ENCODE measurements at regions not wholly inside any gene's neighbourhood (a gene's known extent, or its start where the extent isn't known, plus 50 kb on each side); places are given as distances from the start of the nearest gene placed in this dataset.

DNA sequence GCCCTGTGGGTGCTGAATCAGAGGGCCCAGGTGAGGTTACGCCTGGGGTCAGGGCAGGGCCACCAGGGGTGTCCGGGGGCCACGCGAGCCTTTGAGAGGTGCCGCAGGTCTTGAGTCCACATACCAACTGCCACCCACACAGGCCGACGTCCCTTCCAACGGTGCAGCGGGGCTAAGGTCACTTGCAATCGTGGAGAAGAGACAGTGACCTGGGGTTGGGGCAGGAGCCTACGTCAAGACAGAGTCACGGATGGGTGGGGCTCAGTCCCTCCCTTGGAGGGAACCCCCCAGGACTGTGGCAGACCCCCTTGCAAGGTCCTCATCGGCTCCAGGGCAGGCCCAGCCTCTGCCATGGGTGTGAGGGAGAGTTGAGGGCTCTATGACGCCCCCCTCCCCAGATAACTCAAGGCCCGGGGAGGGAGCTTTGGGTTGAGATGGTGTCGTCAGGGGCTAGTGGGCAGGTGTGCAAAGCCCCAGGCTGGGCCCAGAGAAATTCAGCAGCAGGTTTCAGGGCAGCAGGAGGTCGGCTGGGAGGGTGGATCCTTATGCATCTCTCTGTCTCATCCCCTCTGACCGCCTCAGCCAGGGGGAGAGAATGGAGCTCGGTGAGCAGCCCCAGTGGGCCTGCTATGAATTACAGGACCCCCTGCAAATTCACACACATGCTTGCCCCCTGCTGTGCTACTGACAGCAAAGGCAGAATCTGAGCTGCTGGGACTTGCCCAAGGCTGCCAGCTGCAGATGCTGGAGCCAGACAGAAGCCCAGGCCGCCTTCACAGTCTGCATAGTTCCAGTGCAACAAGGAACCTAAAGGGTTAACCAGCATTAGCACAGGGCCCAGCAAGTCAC, 60.0 kb downstream of the MYEOV start:
- 0 out of 2 replicates have a peak overlapping the region, but pooled peaks have one; percentile 13 for H3K4me2 ChIP-seq
- 93% methylated on average over 14 of the region's 20 CpGs for WGBS (ENCODE audit: low lambda C conversion rate)
- H3K27me3 ChIP-seq (ENCODE audit: insufficient read depth): no peaks in the 10 kb centered on the region
- H3K36me3 ChIP-seq (replicated peaks in 1 of 2; ENCODE audit: control insufficient read depth in 1 of 2, insufficient read depth in 2 of 2, low read length in 1 of 2): no peaks in the 10 kb centered on the region
- 0 out of 2 replicates have a peak overlapping the region, but pooled peaks have one; percentile 28 for H3K9ac ChIP-seq
- peaks cover 26% of the 10 kb centered on the region for H3F3A ChIP-seq (replicated peaks; ENCODE audit: insufficient read depth)
- peak; percentile 49 for DNase-seq
- ChIA-PET POLR2A (no interaction called here), CTCF (no interaction called here)
- TF ChIP-seq EP300 (IDR thresholded peaks at IDR 0.05; ENCODE audit: borderline replicate concordance in 1 of 2, low read depth in 1 of 2, low read length in 1 of 2) (no peak), CTCF (IDR thresholded peaks at IDR 0.05) (0 out of 2 replicates have a peak, but pooled peaks have one; percentile 8), SMC3 (IDR thresholded peaks at IDR 0.05; ENCODE audit: low read depth, low read length) (no peak), TAF1 (IDR thresholded peaks at IDR 0.05; ENCODE audit: borderline replicate concordance, low read depth, low read length) (no peak), FOSL2 (IDR thresholded peaks at IDR 0.05; ENCODE audit: borderline replicate concordance, low read depth) (no peak), GABPA (IDR thresholded peaks at IDR 0.05; ENCODE audit: low read depth) (no peak), YY1 (IDR thresholded peaks at IDR 0.05; ENCODE audit: low read depth) (no peak)
- TF ChIP-seq, protein P1, sequence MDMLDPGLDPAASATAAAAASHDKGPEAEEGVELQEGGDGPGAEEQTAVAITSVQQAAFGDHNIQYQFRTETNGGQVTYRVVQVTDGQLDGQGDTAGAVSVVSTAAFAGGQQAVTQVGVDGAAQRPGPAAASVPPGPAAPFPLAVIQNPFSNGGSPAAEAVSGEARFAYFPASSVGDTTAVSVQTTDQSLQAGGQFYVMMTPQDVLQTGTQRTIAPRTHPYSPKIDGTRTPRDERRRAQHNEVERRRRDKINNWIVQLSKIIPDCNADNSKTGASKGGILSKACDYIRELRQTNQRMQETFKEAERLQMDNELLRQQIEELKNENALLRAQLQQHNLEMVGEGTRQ (IDR thresholded peaks at IDR 0.05; ENCODE audit: borderline replicate concordance, low read depth, low read length): no peak
- peaks cover 3 to 34% of the 10 kb centered on the region in 2 experiments; a peak in 3 of 4 replicates for H3K4me1 ChIP-seq (ENCODE audit: control insufficient read depth in 1 of 2, insufficient read depth in 2 of 2, low read depth in 1 of 2, low read length in 1 of 2)
- no peak overlapping the region for H2AFZ ChIP-seq (ENCODE audit: low read depth)
- no peaks in the 10 kb centered on the region for H4K20me1 ChIP-seq (ENCODE audit: insufficient read depth)
- H3K9me2 ChIP-seq: no peaks in the 10 kb centered on the region
- H3K9me3 ChIP-seq: no peaks in the 10 kb centered on the region
- no peak overlapping the region for H3K4me3 ChIP-seq (ENCODE audit: low read depth in 2 of 2, low read length in 1 of 2)
- 0 out of 2 replicates have a peak, but pooled peaks cover 3% of the 10 kb centered on the region for H3K79me2 ChIP-seq (ENCODE audit: insufficient read depth)
- H3K27ac ChIP-seq (ENCODE audit: low read depth in 2 of 2, low read length in 1 of 2): peak overlapping the region in 1 of 2 experiments; percentile 77; a peak in 2 of 4 replicates

DNA sequence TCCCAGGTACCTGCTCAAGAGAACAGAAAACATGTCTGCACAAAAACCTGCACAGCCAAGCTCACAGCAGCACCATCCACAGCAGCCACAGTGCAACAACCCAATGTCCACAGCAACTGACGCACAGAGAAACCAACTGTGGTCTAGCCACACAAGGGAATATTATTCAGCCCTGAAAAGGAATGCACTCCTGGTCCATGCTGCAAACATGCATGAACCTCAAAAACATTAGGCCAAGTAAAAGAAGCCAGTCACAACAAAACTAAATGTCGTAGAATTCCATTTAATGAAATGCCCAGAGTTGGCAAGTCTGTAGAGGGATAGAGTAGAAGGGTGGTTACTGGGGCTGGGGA, 60.6 kb downstream of the MYEOV start:
- Histone ChIP-seq H3K9ac (no peak overlapping the region), H3F3A (replicated peaks; ENCODE audit: insufficient read depth) (peaks cover 26% of the 10 kb centered on the region), H3K4me3 (ENCODE audit: low read depth in 2 of 2, low read length in 1 of 2) (no peak overlapping the region), H2AFZ (ENCODE audit: low read depth) (no peak overlapping the region), H3K27ac (ENCODE audit: low read depth in 2 of 2, low read length in 1 of 2) (no peak overlapping the region), H3K9me2 (no peaks in the 10 kb centered on the region), H3K4me1 (ENCODE audit: control insufficient read depth in 1 of 2, insufficient read depth in 2 of 2, low read depth in 1 of 2, low read length in 1 of 2) (peaks cover 3 to 34% of the 10 kb centered on the region in 2 experiments; a peak in 3 of 4 replicates), H3K27me3 (ENCODE audit: insufficient read depth) (no peaks in the 10 kb centered on the region), H3K4me2 (no peak overlapping the region), H4K20me1 (ENCODE audit: insufficient read depth) (no peaks in the 10 kb centered on the region), H3K79me2 (ENCODE audit: insufficient read depth) (0 out of 2 replicates have a peak, but pooled peaks cover 3% of the 10 kb centered on the region), H3K9me3 (peaks cover 5% of the 10 kb centered on the region; the same call in 1 of the 2 replicates), H3K36me3 (replicated peaks in 1 of 2; ENCODE audit: control insufficient read depth in 1 of 2, insufficient read depth in 2 of 2, low read length in 1 of 2) (no peaks in the 10 kb centered on the region)
- no peak for DNase-seq
- WGBS (ENCODE audit: low lambda C conversion rate): 98% methylated on average over 2 of the region's 2 CpGs
- no peak for TF ChIP-seq ELF1 (IDR thresholded peaks at IDR 0.05)
- ChIA-PET POLR2A (no interaction called here), CTCF (interaction anchor here (1.1 kb wide), 1 partner anchor 55 kb away, joined by 3 read pairs; no protein-coding TSS in a partner anchor)
